Gastrocnemius medialis (tissue), 4 donors: ENCODE measurements at regions not wholly inside any gene's neighbourhood (a gene's known extent, or its start where the extent isn't known, plus 50 kb on each side); places are given as distances from the start of the nearest gene placed in this dataset.

Experiments
- CTCF ChIP-seq, 5 experiments: fragments of 450-650 bp in 3 of 5; fragments of 200-600 bp in 2 of 5; sonication (generic) in 2 of 5; IDR thresholded peaks in 4 of 5; conservative IDR thresholded peaks in 1 of 5; 1 replicate in 4 of 5; 2 replicates in 1 of 5; pipeline ENCODE4 v1.5.1; 2016 to 2019; ENCODE audit warnings: antibody characterized with exemption in 5 of 5, mild to moderate bottlenecking in 3 of 5, moderate library complexity in 3 of 5
- POLR2A ChIP-seq, 2 donors: fragments of 450-650 bp; IDR thresholded peaks; one replicate each; pipeline ENCODE4 v1.6.1; 2017; ENCODE audit warnings: antibody characterized with exemption in 2 of 2, mild to moderate bottlenecking in 2 of 2, moderate library complexity in 2 of 2

- TF ChIP-seq POLR2A (IDR thresholded peaks at IDR 0.05) (no peak), CTCF (IDR thresholded peaks at IDR 0.05 in 4 of 5, conservative IDR thresholded peaks at IDR 0.05 in 1 of 5) (no peak)
These were observed 170.9 kb upstream of the KLF3 start for GRCh38 chr4:38493066-38493465.
